ENCODE measurements at regions not wholly inside any gene's neighbourhood (a gene's known extent, or its start where the extent isn't known, plus 50 kb on each side); places are given as distances from the start of the nearest gene placed in this dataset.

DNA sequence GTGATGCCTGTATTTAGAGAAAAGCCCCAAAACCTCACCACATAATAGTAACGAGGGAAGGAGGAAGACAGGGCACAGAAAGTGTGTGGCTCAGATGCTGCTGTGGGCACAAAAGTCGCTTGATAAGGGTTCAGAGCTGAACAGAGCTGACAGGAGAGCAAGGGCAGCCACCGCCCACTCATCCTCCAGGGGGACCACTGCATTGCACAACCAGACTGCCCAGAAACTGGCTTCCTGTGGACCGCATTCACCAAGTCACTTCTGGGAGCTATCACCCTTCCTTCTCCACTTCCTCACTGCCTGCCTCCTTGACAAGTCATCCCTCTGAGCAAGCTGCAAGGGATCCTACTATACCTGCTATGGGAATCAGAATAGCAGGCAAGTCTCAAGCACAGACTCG is 512.4 kb upstream of the CDH11 start:
- intact Hi-C loops (cut with DNase I) = no loop called here
- 83% methylated on average over 5 of the region's 5 CpGs for WGBS
- DNase-seq (ENCODE audit: extremely low spot score) = no peak
- H3K36me3 ChIP-seq = no peaks in the 10 kb centered on the region
- H3K27me3 ChIP-seq = no peaks in the 10 kb centered on the region
- no peaks in the 10 kb centered on the region for H3K4me1 ChIP-seq
- no peaks in the 10 kb centered on the region for H3K9me3 ChIP-seq
- H3K27ac ChIP-seq (replicated peaks in 1 of 4) = no peak overlapping the region
- no peak overlapping the region for H3K4me3 ChIP-seq
- TF ChIP-seq POLR2AphosphoS5 (IDR thresholded peaks at IDR 0.05) (no peak), POLR2A (IDR thresholded peaks at IDR 0.05; ENCODE audit: low read depth) (no peak), EP300 (IDR thresholded peaks at IDR 0.05) (no peak)
- TF ChIP-seq, protein P1, sequence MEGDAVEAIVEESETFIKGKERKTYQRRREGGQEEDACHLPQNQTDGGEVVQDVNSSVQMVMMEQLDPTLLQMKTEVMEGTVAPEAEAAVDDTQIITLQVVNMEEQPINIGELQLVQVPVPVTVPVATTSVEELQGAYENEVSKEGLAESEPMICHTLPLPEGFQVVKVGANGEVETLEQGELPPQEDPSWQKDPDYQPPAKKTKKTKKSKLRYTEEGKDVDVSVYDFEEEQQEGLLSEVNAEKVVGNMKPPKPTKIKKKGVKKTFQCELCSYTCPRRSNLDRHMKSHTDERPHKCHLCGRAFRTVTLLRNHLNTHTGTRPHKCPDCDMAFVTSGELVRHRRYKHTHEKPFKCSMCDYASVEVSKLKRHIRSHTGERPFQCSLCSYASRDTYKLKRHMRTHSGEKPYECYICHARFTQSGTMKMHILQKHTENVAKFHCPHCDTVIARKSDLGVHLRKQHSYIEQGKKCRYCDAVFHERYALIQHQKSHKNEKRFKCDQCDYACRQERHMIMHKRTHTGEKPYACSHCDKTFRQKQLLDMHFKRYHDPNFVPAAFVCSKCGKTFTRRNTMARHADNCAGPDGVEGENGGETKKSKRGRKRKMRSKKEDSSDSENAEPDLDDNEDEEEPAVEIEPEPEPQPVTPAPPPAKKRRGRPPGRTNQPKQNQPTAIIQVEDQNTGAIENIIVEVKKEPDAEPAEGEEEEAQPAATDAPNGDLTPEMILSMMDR (IDR thresholded peaks at IDR 0.05) = no peak

DNA sequence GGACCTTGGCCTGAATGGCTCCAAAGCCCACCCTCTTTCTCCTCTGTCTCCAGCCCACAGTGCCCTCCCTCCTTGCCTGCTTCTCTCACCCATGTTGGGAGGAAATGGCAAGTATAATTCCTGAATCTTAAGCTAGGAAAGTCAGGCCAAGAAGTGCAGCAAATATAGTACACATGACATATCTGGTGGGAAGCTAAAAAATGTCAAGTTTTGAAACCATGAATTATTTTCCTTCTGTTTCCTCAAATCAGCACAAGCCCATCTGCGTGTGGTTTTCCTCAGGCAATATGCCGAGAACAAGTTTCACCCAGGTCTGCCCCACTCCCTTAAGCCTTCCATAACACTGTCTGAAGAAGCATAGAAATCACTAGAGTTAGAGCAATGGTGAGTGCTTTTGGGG is 502.8 kb upstream of the CDH11 start:
- no peak overlapping the region for H3K27ac ChIP-seq (replicated peaks in 1 of 4)
- DNase-seq (ENCODE audit: extremely low spot score) = no peak
- no peak overlapping the region for H3K4me3 ChIP-seq
- peaks cover 0 to 4% (median 0%) of the 10 kb centered on the region in 4 donors for H3K27me3 ChIP-seq
- TF ChIP-seq EP300 (IDR thresholded peaks at IDR 0.05) (no peak), POLR2A (IDR thresholded peaks at IDR 0.05; ENCODE audit: low read depth) (no peak), POLR2AphosphoS5 (IDR thresholded peaks at IDR 0.05) (no peak)
- intact Hi-C loops (cut with DNase I) = no loop called here
- no peaks in the 10 kb centered on the region for H3K4me1 ChIP-seq
- H3K36me3 ChIP-seq = no peaks in the 10 kb centered on the region
- WGBS = 79% methylated on average over 2 of the region's 2 CpGs
- no peaks in the 10 kb centered on the region for H3K9me3 ChIP-seq

DNA sequence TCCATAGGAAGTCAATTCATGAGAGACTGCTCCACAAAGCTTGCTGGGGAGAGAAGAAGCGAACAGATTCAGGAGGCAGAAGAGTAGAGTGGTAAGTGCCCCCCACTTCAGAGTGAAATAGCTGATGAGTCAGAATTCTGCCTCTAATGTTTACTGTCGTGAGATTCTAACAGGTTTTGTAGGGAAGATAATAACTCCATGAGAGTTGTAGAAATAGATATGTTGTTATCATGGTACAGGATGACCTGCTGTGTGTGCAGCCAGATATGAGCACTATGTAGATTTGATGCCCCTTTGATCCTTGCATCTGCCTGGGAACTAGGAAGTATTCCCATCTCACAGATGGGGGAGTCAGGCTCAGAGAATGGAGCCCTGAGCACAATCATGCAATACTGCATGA is 502.4 kb upstream of the CDH11 start:
- DNase-seq (ENCODE audit: extremely low spot score) = no peak
- no peaks in the 10 kb centered on the region for H3K36me3 ChIP-seq
- H3K4me1 ChIP-seq = no peaks in the 10 kb centered on the region
- H3K9me3 ChIP-seq = no peaks in the 10 kb centered on the region
- H3K27ac ChIP-seq (replicated peaks in 1 of 4) = no peak overlapping the region
- no peak overlapping the region for H3K4me3 ChIP-seq
- TF ChIP-seq POLR2AphosphoS5 (IDR thresholded peaks at IDR 0.05) (no peak), POLR2A (IDR thresholded peaks at IDR 0.05; ENCODE audit: low read depth) (no peak), EP300 (IDR thresholded peaks at IDR 0.05) (no peak)
- TF ChIP-seq, protein P1 (IDR thresholded peaks at IDR 0.05) = no peak
- intact Hi-C loops (cut with DNase I) = no loop called here
- peaks cover 0 to 4% (median 0%) of the 10 kb centered on the region in 4 donors for H3K27me3 ChIP-seq
- WGBS = 86% methylated on average over 2 of the region's 2 CpGs

DNA sequence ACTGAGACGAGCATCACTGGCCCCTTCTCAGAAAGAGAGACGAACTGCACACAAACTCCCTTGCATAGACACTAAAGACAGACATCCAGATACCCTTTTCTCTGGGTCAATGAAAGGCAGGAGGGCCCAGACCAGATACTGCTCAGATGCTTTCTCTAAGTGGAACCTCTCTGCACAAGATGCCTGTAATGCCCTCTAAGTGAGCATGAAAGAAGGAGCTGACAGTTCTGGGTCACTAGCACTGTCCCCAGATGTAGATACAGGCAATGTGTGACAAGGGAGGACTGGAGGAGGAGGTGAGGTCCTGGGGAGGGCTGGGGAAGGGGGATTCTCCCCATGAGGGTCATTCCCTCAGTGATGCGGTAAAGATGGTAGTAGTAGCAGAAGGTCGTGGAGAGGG is 501.0 kb upstream of the CDH11 start:
- TF ChIP-seq POLR2A (IDR thresholded peaks at IDR 0.05; ENCODE audit: low read depth) (no peak), POLR2AphosphoS5 (IDR thresholded peaks at IDR 0.05) (no peak), EP300 (IDR thresholded peaks at IDR 0.05) (no peak)
- TF ChIP-seq, protein P1 (IDR thresholded peaks at IDR 0.05) = no peak
- intact Hi-C loops (cut with DNase I) = no loop called here
- Histone ChIP-seq H3K27ac (replicated peaks in 1 of 4) (no peak overlapping the region), H3K4me1 (no peaks in the 10 kb centered on the region), H3K9me3 (no peaks in the 10 kb centered on the region), H3K36me3 (no peaks in the 10 kb centered on the region), H3K4me3 (no peak overlapping the region), H3K27me3 (peaks cover 0 to 4% (median 0%) of the 10 kb centered on the region in 4 donors)
- WGBS = 86% methylated on average over 4 of the region's 4 CpGs
- DNase-seq (ENCODE audit: extremely low spot score) = no peak

DNA sequence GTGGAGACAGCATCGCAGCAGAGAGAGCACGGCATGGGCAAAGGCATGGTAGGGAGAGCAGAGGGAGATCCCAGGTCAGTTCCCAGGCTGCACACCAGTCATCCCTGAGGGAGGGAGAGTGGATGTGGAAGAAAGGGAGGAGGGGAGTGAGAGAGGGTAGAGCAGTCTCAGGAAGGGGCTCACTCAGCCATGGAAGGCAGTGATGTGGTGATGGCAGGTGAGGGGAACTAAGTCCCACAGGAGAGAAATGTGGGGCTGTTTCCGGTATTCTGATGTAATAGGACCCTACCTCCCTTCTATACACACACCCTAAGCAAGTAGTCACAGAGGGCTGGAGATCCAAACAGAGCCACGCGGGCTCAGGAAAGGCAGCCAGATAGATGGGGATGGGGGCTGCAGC is 500.3 kb upstream of the CDH11 start:
- 89% methylated on average over 5 of the region's 5 CpGs for WGBS
- no peaks in the 10 kb centered on the region for H3K9me3 ChIP-seq
- intact Hi-C loops (cut with DNase I) = no loop called here
- H3K27me3 ChIP-seq = peaks cover 0 to 4% (median 0%) of the 10 kb centered on the region in 4 donors
- TF ChIP-seq, protein P1 (IDR thresholded peaks at IDR 0.05) = no peak
- TF ChIP-seq POLR2AphosphoS5 (IDR thresholded peaks at IDR 0.05) (no peak), EP300 (IDR thresholded peaks at IDR 0.05) (no peak), POLR2A (IDR thresholded peaks at IDR 0.05; ENCODE audit: low read depth) (no peak)
- no peak overlapping the region for H3K27ac ChIP-seq (replicated peaks in 1 of 4)
- no peaks in the 10 kb centered on the region for H3K36me3 ChIP-seq
- H3K4me3 ChIP-seq = no peak overlapping the region
- DNase-seq (ENCODE audit: extremely low spot score) = no peak
- no peaks in the 10 kb centered on the region for H3K4me1 ChIP-seq
